Stimulated activated CD4-positive, alpha-beta T cell treated with anti-CD3 and anti-CD28 coated beads, Interleukin-15, amount 100 ng/mL, for 24 hours (primary cell): ENCODE measurements at regions not wholly inside any gene's neighbourhood (a gene's known extent, or its start where the extent isn't known, plus 50 kb on each side); places are given as distances from the start of the nearest gene placed in this dataset.
A peak's percentile ranks its signal among the peaks of the same experiment; 100 is the strongest.
"Not testable (repeated sequence)": the region's sequence is repeated elsewhere in the genome, so short reads cannot be mapped to it uniquely, and the experiment has no call there.

Experiments
- DNase-seq: peaks from one replicate; pipeline ENCODE4 v3.0.0-alpha.2; 2020

- DNase-seq: no peak
These were observed 407.6 kb downstream of the TMEM114 start for GRCh38 chr16:8182761-8183160.

GRCh38 chr16:8179615-8180014 lies 410.7 kb downstream of the TMEM114 start:
- no peak for DNase-seq

- DNase-seq: no peak
These were observed 412.0 kb downstream of the TMEM114 start for GRCh38 chr16:8178271-8178670.

GRCh38 chr16:8175411-8175810 lies 414.9 kb downstream of the TMEM114 start:
- no peak for DNase-seq

- peak; percentile 59 for DNase-seq
These were observed 417.1 kb downstream of the TMEM114 start for GRCh38 chr16:8173111-8173644.

- DNase-seq: no peak
These were observed 417.8 kb downstream of the TMEM114 start for GRCh38 chr16:8172551-8172950.

GRCh38 chr16:8168016-8168415 lies 422.3 kb downstream of the TMEM114 start:
- DNase-seq: no peak

GRCh38 chr16:8167436-8167835 lies 422.9 kb downstream of the TMEM114 start:
- no peak for DNase-seq

GRCh38 chr16:8158051-8158450 lies 432.3 kb downstream of the TMEM114 start:
- no peak for DNase-seq

- DNase-seq: no peak
These were observed 435.0 kb downstream of the TMEM114 start for GRCh38 chr16:8155275-8155674.

GRCh38 chr16:8146256-8147012 lies 443.9 kb downstream of the TMEM114 start:
- DNase-seq: no peak

GRCh38 chr16:8138666-8139065 lies 451.6 kb downstream of the TMEM114 start:
- no peak for DNase-seq

GRCh38 chr16:8137606-8138005 lies 452.7 kb downstream of the TMEM114 start:
- DNase-seq: no peak

- DNase-seq: no peak
These were observed 460.1 kb downstream of the TMEM114 start for GRCh38 chr16:8130197-8130596.

GRCh38 chr16:8127070-8127469 lies 463.2 kb downstream of the TMEM114 start:
- no peak for DNase-seq

- no peak for DNase-seq
These were observed 464.0 kb downstream of the TMEM114 start for GRCh38 chr16:8126313-8126712.

GRCh38 chr16:8120001-8120400 lies 470.3 kb downstream of the TMEM114 start:
- no peak for DNase-seq

- DNase-seq: no peak
These were observed 474.5 kb downstream of the TMEM114 start for GRCh38 chr16:8115814-8116213.

- DNase-seq: not testable (repeated sequence)
These were observed 475.4 kb downstream of the TMEM114 start for GRCh38 chr16:8114941-8115340.

- DNase-seq: no peak
These were observed 476.5 kb downstream of the TMEM114 start for GRCh38 chr16:8113843-8114242.

- no peak for DNase-seq
These were observed 479.5 kb downstream of the TMEM114 start for GRCh38 chr16:8110572-8111514.

- DNase-seq: no peak
These were observed 480.6 kb downstream of the TMEM114 start for GRCh38 chr16:8109510-8110369.
